Activated CD8-positive, alpha-beta memory T cell treated with anti-CD3 and anti-CD28 coated beads for 48 hours (primary cell): ENCODE measurements at regions not wholly inside any gene's neighbourhood (a gene's known extent, or its start where the extent isn't known, plus 50 kb on each side); places are given as distances from the start of the nearest gene placed in this dataset.
"Not testable (repeated sequence)": the region's sequence is repeated elsewhere in the genome, so short reads cannot be mapped to it uniquely, and the experiment has no call there.

ENCODE experiments used
- DNase-seq, 3 experiments: peaks; one replicate each; pipeline ENCODE4 v3.0.0-alpha.2; 2020; ENCODE audit warnings: low read depth in 2 of 3, low spot score in 2 of 3

DNA sequence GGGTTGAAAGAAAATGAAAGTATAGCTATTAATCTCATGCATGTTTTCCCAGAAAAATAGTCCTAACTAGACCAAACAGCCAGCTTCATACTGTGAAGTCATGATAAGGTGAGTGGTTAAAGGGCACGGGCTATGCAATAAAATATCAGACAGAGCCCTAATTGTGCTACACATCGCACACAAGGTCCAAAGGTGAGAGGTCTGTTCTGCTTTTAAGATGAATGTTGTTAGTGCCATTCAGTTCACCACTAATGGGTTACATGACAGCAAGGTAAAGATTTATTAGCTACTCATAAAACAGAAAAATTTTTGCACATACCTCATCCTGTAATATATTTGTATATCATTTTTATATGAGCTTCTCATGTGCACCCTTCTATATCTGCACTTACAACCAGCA, 105.0 kb upstream of the STK17B start:
- no peak for DNase-seq

DNA sequence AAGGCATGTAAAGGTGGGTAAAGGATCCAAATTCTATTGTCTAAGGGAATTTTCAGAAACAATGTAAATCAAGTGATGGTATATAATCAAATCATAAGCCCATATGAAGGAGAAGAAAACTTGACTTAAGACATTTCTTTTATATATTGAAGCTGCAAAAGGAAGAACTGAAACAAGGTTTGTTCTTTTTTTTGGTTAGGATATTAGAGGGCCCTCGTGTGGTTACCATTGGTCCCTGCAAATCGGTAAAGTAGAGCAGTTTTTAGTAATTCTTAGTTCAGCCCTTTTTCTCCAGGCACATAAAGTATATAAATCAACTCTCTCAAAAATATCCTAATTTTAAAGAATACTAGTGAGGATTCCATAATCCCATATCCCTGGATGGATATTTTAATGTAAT, 105.6 kb upstream of the STK17B start:
- DNase-seq: no peak

- DNase-seq: no peak
Observed at GRCh38 chr2:196278491-196278911, 107.1 kb upstream of the STK17B start.

GRCh38 chr2:196279541-196279940, 108.2 kb upstream of the STK17B start:
- no peak for DNase-seq

GRCh38 chr2:196284144-196284844, 112.9 kb upstream of the STK17B start:
- DNase-seq: no peak

- DNase-seq: no peak
Observed at GRCh38 chr2:196284866-196285557, 113.6 kb upstream of the STK17B start.

- no peak for DNase-seq
Observed at GRCh38 chr2:196286821-196287220, 115.4 kb upstream of the STK17B start.

DNA sequence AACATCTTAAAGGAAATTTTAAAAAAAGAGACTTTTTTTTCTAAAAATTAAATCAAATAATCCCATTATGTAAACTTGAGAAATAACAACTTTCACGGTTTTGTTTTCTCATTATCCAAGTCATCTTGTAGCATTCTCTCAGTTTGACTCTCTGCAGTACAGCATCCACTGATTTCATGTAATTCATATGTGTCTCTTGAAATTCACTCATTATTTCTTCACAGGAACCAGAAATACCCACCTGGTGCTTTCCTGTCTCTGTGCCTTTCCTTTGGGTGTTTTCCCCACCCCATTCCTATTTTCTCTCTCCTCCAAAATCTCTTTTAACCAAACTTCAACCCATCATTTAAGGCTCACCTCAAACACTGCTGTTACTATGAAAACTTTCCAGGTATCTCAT, 116.1 kb upstream of the STK17B start:
- no peak for DNase-seq

DNA sequence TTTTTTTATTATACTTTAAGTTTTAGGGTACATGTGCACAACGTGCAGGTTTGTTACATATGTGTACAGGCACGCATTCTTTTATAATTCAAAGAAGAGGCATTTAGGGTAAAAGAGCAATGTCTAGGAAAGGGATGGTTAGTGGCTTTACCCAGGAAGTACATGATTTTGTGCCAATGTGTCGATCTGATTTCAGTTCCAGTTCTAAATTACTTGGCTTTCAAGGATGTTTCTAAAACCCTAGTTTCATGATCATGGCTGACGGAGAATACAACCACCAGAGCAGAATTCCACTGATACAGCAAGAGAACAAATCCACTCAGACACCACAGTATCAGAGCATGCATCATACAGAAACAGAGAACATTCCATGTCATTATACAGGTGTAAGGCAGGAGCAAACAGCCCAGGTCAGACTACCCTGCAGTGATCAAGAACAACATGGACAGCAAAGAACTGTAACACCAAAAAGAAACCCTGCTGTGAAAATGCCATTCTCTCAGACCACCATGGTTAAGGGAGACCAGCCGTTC, 116.7 kb upstream of the STK17B start:
- DNase-seq: no peak

DNA sequence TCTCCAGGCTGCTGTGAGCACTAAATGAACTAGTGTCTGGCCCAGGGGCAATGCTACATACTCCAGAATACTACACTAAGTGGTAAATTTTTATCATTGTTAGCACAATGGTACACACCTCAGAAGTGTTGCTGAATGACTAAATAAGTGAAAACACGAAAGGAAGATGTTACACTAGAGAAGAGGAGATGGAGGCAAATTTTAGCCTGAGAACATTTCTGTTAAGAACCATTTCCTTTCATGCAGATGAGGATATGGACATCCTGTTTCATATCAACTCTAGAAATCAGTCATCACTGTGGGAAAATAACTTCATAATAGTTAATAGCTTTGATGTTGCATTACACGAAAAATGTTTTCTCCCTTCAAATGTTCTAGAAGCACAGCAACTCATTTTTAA, 117.6 kb upstream of the STK17B start:
- no peak for DNase-seq

DNA sequence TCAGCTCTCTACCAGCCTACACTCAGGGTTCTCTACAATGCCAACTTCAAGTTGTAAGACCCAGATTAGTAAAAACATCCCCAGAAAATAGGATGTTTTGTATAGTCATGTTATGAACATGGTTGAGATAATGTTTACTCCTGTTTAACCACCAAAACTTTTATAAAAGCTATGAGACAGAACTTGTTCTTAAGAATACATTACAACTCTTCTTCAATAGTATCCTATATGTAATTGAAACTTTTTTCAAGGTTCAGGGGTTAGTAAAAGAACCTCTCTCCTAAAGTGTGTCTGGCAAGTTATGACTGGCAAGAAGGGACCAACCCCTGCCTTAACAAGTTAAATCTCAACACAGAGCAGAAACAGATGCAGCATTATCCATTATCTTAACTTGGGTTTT, 118.8 kb upstream of the STK17B start:
- no peak for DNase-seq

DNA sequence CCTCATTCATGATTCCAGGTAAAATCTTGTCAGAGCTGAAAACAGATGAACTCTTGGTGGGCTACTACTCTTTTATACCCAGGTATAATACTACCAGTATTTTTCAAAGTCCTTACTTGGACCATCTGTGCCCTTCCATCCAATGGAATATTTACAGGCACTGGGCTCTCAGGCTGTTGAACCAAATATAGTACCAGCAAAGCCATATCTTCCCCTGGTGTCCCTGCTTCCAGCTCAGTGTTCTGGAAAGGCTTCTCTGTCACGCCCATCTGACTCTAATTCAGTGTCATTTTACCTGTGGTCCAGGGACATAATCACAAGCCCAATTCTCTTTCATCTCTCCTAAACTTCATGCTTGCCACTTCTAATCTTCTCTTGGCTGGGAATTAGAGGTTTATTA, 119.2 kb upstream of the STK17B start:
- DNase-seq: no peak

GRCh38 chr2:196291426-196291825, 120.0 kb upstream of the STK17B start:
- DNase-seq: no peak

DNA sequence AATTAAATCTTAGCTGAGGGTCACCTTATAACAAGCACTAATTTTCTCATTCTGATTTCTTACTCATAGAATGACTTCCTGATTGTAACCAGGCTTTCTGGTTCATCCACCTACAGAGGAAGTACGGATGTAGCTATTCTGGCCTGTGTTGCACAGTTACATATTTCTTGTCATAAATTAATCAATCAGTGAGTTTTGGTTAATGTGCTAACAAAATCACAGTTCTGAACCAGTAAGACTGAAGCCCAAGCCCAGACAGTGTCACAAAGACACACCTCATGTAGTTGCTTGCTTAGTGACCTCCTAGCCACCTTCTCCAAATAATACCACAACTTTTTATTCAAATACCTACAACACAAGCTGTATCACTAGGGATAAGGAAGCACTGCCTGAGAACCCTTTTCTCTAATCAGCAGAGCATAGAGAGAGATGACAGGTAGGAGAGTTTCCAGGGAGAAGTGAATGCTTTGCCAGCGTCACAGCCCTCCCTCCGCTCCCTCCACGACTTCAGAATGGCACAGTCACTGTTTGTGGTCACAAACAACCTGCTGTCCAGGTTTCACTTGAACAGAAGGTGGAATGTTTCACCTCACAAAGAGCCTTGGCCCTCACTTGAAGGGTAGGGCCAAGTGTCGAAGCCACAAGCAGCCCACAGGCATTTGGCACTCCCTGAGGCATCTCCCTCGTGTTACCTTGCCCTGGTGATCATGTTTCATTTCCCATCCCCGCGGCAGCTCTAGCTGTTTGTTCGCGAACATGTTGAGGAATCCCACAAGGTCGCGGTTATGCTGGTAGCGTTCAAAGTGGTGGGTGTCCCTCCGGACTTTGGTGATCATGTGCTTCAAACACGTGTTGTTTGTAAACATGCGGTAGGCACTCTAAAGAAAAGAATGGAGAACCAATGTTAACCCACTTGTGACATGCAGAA, 120.8 kb upstream of the STK17B start:
- no peak for DNase-seq

DNA sequence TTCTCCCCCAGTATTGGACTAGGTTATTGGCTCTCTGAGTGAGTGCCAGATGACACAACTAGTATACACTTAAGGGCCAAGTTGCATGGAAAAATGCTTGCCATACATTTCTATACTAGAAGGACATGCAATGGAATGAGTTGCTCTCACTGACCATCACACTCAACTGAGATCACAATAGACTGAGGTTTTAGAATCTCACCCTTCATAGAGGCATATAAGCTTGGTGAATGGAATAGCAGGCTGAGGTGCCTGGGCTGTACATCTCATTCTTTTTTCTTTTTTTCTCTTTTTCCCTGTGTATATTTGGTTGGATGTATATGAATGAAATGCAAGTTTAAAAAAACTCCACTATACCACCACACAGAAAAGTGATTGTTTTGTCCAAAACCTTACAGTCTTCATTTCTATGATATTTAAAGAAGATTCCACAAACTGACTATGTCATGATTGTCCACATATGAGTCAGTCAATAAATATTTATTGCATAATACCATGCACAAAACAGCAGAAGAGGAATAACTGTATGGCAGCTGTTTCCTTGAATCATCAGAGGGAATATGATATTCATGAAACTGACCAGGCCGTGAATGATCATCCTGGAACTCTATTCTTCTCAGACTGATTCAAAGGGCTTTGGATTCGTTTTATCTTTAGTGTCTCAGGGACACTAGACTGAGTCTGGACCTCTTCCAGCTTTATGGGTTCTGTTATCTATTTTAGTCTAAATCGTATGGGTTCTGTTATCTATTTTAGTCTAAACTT, 122.6 kb upstream of the STK17B start:
- DNase-seq: no peak

DNA sequence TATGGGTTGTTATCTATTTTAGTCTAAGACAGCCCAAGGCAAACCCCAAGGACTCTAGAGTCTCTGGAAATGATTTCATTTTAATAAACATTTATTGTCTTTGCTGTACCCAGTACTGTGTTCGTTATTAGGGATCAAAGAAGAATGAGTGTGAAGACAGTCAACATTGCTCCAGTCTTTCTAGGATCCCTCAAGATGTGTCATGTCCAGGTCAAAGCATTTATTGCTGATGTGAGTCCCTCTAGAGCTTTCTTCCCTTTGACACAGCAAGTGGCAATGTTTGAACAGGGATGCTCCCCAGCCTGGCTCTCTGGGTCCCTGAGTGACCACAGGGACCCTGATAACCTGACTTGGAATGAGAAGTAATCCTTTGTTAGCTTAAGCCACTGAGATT, 123.1 kb upstream of the STK17B start:
- no peak for DNase-seq

GRCh38 chr2:196295005-196295404, 123.6 kb upstream of the STK17B start:
- no peak for DNase-seq

GRCh38 chr2:196298106-196298723, 126.8 kb upstream of the STK17B start:
- DNase-seq: not testable (repeated sequence)

DNA sequence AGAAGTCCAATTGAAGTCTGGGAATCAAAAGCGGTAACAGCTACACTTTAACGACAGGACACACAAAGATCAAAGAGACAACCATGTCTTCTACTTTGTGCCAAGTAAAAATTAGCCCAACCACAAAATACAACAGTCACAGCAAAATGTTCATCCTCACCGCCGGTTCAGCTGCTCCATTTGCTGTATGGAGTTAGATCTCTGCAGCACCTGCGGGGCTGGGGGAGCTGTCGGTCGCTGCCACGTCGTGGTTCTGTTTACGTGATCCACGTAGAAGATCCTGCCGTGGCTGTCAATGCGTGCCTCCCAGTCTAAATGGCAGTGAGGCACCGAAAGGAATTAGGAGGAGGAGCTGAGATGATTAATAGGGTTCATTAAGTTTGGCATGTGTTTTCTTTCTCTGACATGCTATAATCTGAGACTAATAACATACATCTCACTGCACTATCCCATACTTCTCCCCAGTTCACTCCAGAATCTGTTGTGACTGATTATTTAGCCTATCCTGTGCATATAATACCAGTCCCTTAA, 136.5 kb upstream of the STK17B start:
- no peak for DNase-seq

DNA sequence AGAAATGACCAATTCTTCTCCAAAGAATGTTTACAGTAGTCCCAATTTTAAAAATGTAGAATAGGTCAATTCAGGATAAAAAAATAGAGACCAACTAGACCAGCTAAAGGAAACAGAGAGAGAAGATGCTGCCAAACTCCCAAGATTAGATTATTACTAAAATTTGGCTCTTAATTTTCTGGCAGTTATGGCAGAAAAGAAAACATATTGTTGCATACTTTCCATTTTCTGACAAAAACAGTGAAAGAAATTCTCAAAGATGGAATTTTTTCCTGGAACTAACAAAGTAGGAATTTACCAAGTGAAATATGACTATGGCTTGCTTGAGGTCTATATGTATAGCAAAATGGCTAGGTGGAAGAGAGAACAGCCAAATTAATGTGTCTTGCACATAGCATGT, 138.3 kb upstream of the STK17B start:
- DNase-seq: no peak
